Sigmoid colon (tissue), 4 donors: ENCODE measurements at regions not wholly inside any gene's neighbourhood (a gene's known extent, or its start where the extent isn't known, plus 50 kb on each side); places are given as distances from the start of the nearest gene placed in this dataset.

Experiments
- CTCF ChIP-seq, 4 experiments: fragments of 450-650 bp in 3 of 4; fragments of 200-600 bp in 1 of 4; IDR thresholded peaks; one replicate each; pipeline ENCODE4 v1.5.1; 2016 to 2019; ENCODE audit warnings: antibody characterized with exemption in 4 of 4, mild to moderate bottlenecking in 3 of 4, moderate library complexity in 2 of 4
- POLR2A ChIP-seq, 2 donors: fragments of 450-650 bp; IDR thresholded peaks; one replicate each; pipeline ENCODE4 v1.6.1; 2016; ENCODE audit warnings: antibody characterized with exemption in 2 of 2, mild to moderate bottlenecking in 2 of 2, moderate library complexity in 2 of 2
- POLR2AphosphoS5 ChIP-seq, 4 donors: sonication (generic); formaldehyde crosslinking; IDR thresholded peaks; one replicate each; pipeline ENCODE4 v1.6.1; 2017; ENCODE audit warnings: antibody characterized with exemption in 4 of 4

DNA sequence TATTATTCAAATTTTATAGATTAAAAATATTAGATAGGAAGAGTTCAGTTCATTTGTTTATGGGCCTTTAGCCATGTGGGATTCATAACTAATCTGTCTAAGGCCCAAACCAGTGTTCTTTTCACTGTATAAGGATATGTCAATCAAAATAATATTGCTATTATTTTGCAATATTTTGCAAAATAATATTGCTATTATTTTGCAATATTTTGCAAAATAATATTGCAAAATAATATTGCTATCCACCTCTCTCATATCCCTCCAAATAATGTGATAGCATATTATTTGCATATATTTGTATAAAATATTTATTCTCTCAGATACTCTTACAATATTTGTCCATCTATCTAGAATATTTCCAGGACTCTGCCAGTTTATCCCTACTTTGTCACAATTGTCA lies 595.3 kb upstream of the PTCHD4 start:
- TF ChIP-seq CTCF (IDR thresholded peaks at IDR 0.05) = no peak
- TF ChIP-seq POLR2A (IDR thresholded peaks at IDR 0.05) = no peak
- TF ChIP-seq POLR2AphosphoS5 (IDR thresholded peaks at IDR 0.05) = no peak
